Upper lobe of right lung (tissue), 1 donor: ENCODE measurements at regions not wholly inside any gene's neighbourhood (a gene's known extent, or its start where the extent isn't known, plus 50 kb on each side); places are given as distances from the start of the nearest gene placed in this dataset.

Source experiments
- ATAC-seq: fragments of 200-7000 bp; cut with Tn5 transposase; one replicate; pipeline ENCODE4 v1.9.1; 2020; ENCODE audit warnings: mild to moderate bottlenecking, moderate library complexity
- DNase-seq: peaks from one replicate; pipeline ENCODE4 v3.0.0-alpha.2; 2020
- H3K27ac ChIP-seq: fragments of 200-600 bp; one replicate; pipeline ENCODE4 v1.8.0; 2022
- H3K27me3 ChIP-seq: fragments of 200-600 bp; one replicate; pipeline ENCODE4 v1.8.0; 2022; ENCODE audit warnings: mild to moderate bottlenecking
- H3K36me3 ChIP-seq: fragments of 200-600 bp; one replicate; pipeline ENCODE4 v1.8.0; 2022
- H3K4me1 ChIP-seq: fragments of 200-600 bp; one replicate; pipeline ENCODE4 v1.8.0; 2022
- H3K4me3 ChIP-seq: fragments of 200-600 bp; one replicate; pipeline ENCODE4 v1.8.0; 2022; ENCODE audit warnings: mild to moderate bottlenecking
- H3K9me3 ChIP-seq: fragments of 200-600 bp; one replicate; pipeline ENCODE4 v1.8.0; 2022
- CTCF ChIP-seq: fragments of 200-600 bp; IDR thresholded peaks from one replicate; pipeline ENCODE4 v1.8.0; 2022; ENCODE audit warnings: antibody characterized with exemption
- intact Hi-C: fragments of 100-400 bp; cut with DNase I; formaldehyde crosslinking; loops from one replicate; pipeline ENCODE4 v1.11.0; 2022
- donor health status: DM: no; HTN: yes; CAD: no; lungs with severe emphysema.

- H3K27me3 ChIP-seq, result no peaks in the 10 kb centered on the region
- intact Hi-C loops, result no loop called here
- H3K27ac ChIP-seq, result no peak overlapping the region
- no peaks in the 10 kb centered on the region for H3K9me3 ChIP-seq
- DNase-seq, result no peak
- H3K4me3 ChIP-seq, result no peak overlapping the region
- ATAC-seq, result no peak
- no peaks in the 10 kb centered on the region for H3K36me3 ChIP-seq
- peaks cover 15% of the 10 kb centered on the region for H3K4me1 ChIP-seq
- TF ChIP-seq CTCF, result no peak
Measured at GRCh38 chr6:146890644-146891434, 292.1 kb downstream of the ADGB start.

- ATAC-seq (no peak), DNase-seq (no peak)
- TF ChIP-seq CTCF, result no peak
- peak overlapping the region; percentile 37 for H3K27ac ChIP-seq
- H3K4me1 ChIP-seq, result peaks cover 15% of the 10 kb centered on the region
- H3K4me3 ChIP-seq, result no peak overlapping the region
- H3K36me3 ChIP-seq, result no peaks in the 10 kb centered on the region
- H3K9me3 ChIP-seq, result no peaks in the 10 kb centered on the region
- intact Hi-C loops, result no loop called here
- H3K27me3 ChIP-seq, result no peaks in the 10 kb centered on the region
Measured at GRCh38 chr6:146891615-146892265, 293.0 kb downstream of the ADGB start.

GRCh38 chr6:146892283-146892612 lies 293.5 kb downstream of the ADGB start:
- intact Hi-C loops, result no loop called here
- Histone ChIP-seq H3K9me3 (no peaks in the 10 kb centered on the region), H3K36me3 (no peaks in the 10 kb centered on the region), H3K4me3 (no peak overlapping the region), H3K27me3 (no peaks in the 10 kb centered on the region), H3K4me1 (peaks cover 15% of the 10 kb centered on the region), H3K27ac (peak overlapping the region; percentile 37)
- DNase-seq, result no peak
- no peak for ATAC-seq
- no peak for TF ChIP-seq CTCF

- no peaks in the 10 kb centered on the region for H3K9me3 ChIP-seq
- H3K4me1 ChIP-seq, result peaks cover 15% of the 10 kb centered on the region
- ATAC-seq (peak; percentile 87), DNase-seq (no peak)
- peak overlapping the region; percentile 37 for H3K27ac ChIP-seq
- H3K27me3 ChIP-seq, result no peaks in the 10 kb centered on the region
- H3K36me3 ChIP-seq, result no peaks in the 10 kb centered on the region
- H3K4me3 ChIP-seq, result no peak overlapping the region
- TF ChIP-seq CTCF, result no peak
- intact Hi-C loops, result no loop called here
Measured at GRCh38 chr6:146892613-146893401, 294.0 kb downstream of the ADGB start.

- intact Hi-C loops, result no loop called here
Measured at GRCh38 chr6:146893690-146894089, 294.9 kb downstream of the ADGB start.

More at GRCh38 chr6:146893690-146894089, 294.9 kb downstream of the ADGB start:
- no peak for DNase-seq
- Histone ChIP-seq H3K4me3 (no peak overlapping the region), H3K27me3 (no peaks in the 10 kb centered on the region), H3K36me3 (no peaks in the 10 kb centered on the region), H3K4me1 (peaks cover 15% of the 10 kb centered on the region), H3K27ac (no peak overlapping the region), H3K9me3 (no peaks in the 10 kb centered on the region)
- TF ChIP-seq CTCF, result no peak
- ATAC-seq, result no peak
